Upper lobe of left lung (tissue), 6 donors: ENCODE measurements at regions not wholly inside any gene's neighbourhood (a gene's known extent, or its start where the extent isn't known, plus 50 kb on each side); places are given as distances from the start of the nearest gene placed in this dataset.

Source experiments
- ATAC-seq, 2 donors: fragments of 200-7000 bp; cut with Tn5 transposase; one replicate each; pipeline ENCODE4 v1.9.1; 2022; ENCODE audit warnings: mild to moderate bottlenecking in 2 of 2, moderate library complexity in 2 of 2; ENCODE audit not compliant: low FRiP score in 2 of 2
- DNase-seq, 2 donors: peaks; one replicate each; pipeline ENCODE4 v3.0.0-alpha.2; 2019 to 2020
- H3K27ac ChIP-seq, 4 donors: fragments of 200-600 bp; sonication (generic); one replicate each; pipeline ENCODE4 v1.5.1; 2016 to 2019
- H3K27me3 ChIP-seq, 4 donors: fragments of 200-600 bp; sonication (generic); one replicate each; pipeline ENCODE4 v1.5.1; 2017 to 2019
- H3K36me3 ChIP-seq, 4 donors: fragments of 200-600 bp; sonication (generic); one replicate each; pipeline ENCODE4 v1.5.1; 2016 to 2019
- H3K4me1 ChIP-seq, 4 donors: fragments of 200-600 bp; sonication (generic); one replicate each; pipeline ENCODE4 v1.5.1; 2018 to 2019
- H3K4me3 ChIP-seq, 4 donors: fragments of 200-600 bp; sonication (generic); one replicate each; pipeline ENCODE4 v1.5.1; 2017 to 2019; ENCODE audit warnings: mild to moderate bottlenecking in 2 of 4, moderate library complexity in 1 of 4
- H3K9me3 ChIP-seq, 4 donors: fragments of 200-600 bp; sonication (generic); one replicate each; pipeline ENCODE4 v1.5.1; 2018 to 2019
- CTCF ChIP-seq, 6 experiments: fragments of 450-650 bp in 4 of 6; fragments of 200-600 bp in 2 of 6; sonication (generic) in 2 of 6; IDR thresholded peaks; one replicate each; pipeline ENCODE4 v1.5.1; 2016 to 2019; ENCODE audit warnings: antibody characterized with exemption in 6 of 6
- EP300 ChIP-seq, 4 donors: sonication (generic); formaldehyde crosslinking; IDR thresholded peaks; one replicate each; pipeline ENCODE4 v1.5.1; 2017; ENCODE audit warnings: antibody characterized with exemption in 4 of 4, control low read depth in 2 of 4
- POLR2A ChIP-seq, 4 donors: fragments of 450-650 bp; IDR thresholded peaks; one replicate each; pipeline ENCODE4 v1.5.1; 2016 to 2017; ENCODE audit warnings: antibody characterized with exemption in 4 of 4, mild to moderate bottlenecking in 2 of 4
- POLR2AphosphoS5 ChIP-seq, 2 donors: sonication (generic); formaldehyde crosslinking; IDR thresholded peaks; one replicate each; pipeline ENCODE4 v1.5.1; 2017; ENCODE audit warnings: antibody characterized with exemption in 2 of 2
- WGBS, 2 donors: methylation state at CpG; one replicate each; pipeline ENCODE4 v1.1.5; 2017 to 2018; 5-methylcytosine and 5-hydroxymethylcytosine counted together
- donor health status: DM: no; HTN: no; CAD: no; lungs with moderate emphysema.
- donor health status: DM: no; HTN: yes; CAD: no; lungs with severe emphysema.

GRCh38 chr2:215764441-215765048, 248.8 kb downstream of the MREG start:
- H3K4me1 ChIP-seq, result no peaks in the 10 kb centered on the region
- H3K4me3 ChIP-seq, result no peak overlapping the region
- ATAC-seq (peak; percentile 20 to 85), DNase-seq (peak in 1 of 2 donors; percentile 39)
- no peak overlapping the region for H3K27ac ChIP-seq
- H3K9me3 ChIP-seq, result peaks cover 0 to 5% (median 0%) of the 10 kb centered on the region in 4 donors
- no peaks in the 10 kb centered on the region for H3K36me3 ChIP-seq
- 86 to 87% methylated on average over 1 of the region's 1 CpG for WGBS, 2 donors
- H3K27me3 ChIP-seq, result no peaks in the 10 kb centered on the region
- TF ChIP-seq CTCF (IDR thresholded peaks at IDR 0.05) (no peak), EP300 (IDR thresholded peaks at IDR 0.05) (peak in 1 of 4 donors; percentile 2), POLR2AphosphoS5 (IDR thresholded peaks at IDR 0.05) (no peak)

DNA sequence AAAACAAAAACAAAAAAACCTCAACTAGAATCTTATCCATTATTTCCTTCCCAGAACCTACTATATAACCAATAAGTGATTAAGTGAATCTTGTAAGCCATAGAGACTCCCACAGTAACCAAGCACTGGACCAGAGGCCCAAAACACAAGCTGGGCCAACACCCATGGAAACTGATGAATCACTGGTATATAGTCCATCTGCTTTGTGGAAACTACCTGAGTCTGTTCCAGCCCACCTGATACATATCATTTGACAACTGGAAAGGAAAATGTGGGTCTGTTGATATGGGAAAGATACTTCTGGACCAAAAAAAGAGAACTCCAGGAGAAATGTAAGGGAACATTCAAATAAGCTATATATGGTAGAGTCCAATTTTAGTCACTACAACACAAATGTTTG, 252.8 kb downstream of the MREG start:
- no peaks in the 10 kb centered on the region for H3K27me3 ChIP-seq
- H3K4me1 ChIP-seq, result no peaks in the 10 kb centered on the region
- no peak overlapping the region for H3K4me3 ChIP-seq
- DNase-seq (no peak), ATAC-seq (no peak)
- TF ChIP-seq POLR2A (IDR thresholded peaks at IDR 0.05), result no peak
- no peak for TF ChIP-seq CTCF (IDR thresholded peaks at IDR 0.05)
- TF ChIP-seq POLR2AphosphoS5 (IDR thresholded peaks at IDR 0.05), result no peak
- no peak for TF ChIP-seq EP300 (IDR thresholded peaks at IDR 0.05)
- no peaks in the 10 kb centered on the region for H3K36me3 ChIP-seq
- H3K9me3 ChIP-seq, result no peaks in the 10 kb centered on the region
- H3K27ac ChIP-seq, result no peak overlapping the region

DNA sequence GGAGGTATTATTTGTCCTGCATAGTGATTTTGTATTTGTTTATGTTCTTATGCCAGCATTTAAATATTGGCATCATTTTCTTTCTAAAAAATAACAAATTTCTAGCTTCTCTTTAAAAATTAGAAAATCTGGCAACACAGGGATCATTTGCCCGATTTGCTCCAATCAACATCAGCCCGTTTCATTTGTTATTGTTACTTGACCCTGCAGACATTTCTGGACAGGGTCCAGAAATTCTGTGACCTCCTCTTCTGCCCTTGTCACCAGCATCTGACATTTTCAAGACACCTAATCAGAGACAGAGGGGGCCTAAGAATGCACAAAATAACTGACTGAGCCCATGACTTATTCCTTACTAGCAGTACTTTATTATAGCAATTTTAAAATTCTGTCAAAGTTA, 253.3 kb downstream of the MREG start:
- H3K4me3 ChIP-seq, result no peak overlapping the region
- H3K4me1 ChIP-seq, result no peaks in the 10 kb centered on the region
- no peak for DNase-seq
- no peak for ATAC-seq
- no peak for TF ChIP-seq CTCF (IDR thresholded peaks at IDR 0.05)
- no peak for TF ChIP-seq EP300 (IDR thresholded peaks at IDR 0.05)
- H3K27me3 ChIP-seq, result no peaks in the 10 kb centered on the region
- H3K36me3 ChIP-seq, result no peaks in the 10 kb centered on the region
- WGBS, 2 donors, result 42 to 52% methylated on average over 2 of the region's 2 CpGs
- no peaks in the 10 kb centered on the region for H3K9me3 ChIP-seq
- H3K27ac ChIP-seq, result no peak overlapping the region

GRCh38 chr2:215758691-215759090, 254.7 kb downstream of the MREG start:
- no peak for ATAC-seq
- WGBS, 2 donors, result 77 to 82% methylated on average over 4 of the region's 4 CpGs
- H3K27ac ChIP-seq, result no peak overlapping the region
- no peaks in the 10 kb centered on the region for H3K27me3 ChIP-seq
- DNase-seq, result no peak
- no peak for TF ChIP-seq EP300 (IDR thresholded peaks at IDR 0.05)
- no peak for TF ChIP-seq POLR2A (IDR thresholded peaks at IDR 0.05)
- TF ChIP-seq CTCF (IDR thresholded peaks at IDR 0.05), result no peak
- TF ChIP-seq POLR2AphosphoS5 (IDR thresholded peaks at IDR 0.05), result no peak
- H3K9me3 ChIP-seq, result no peaks in the 10 kb centered on the region
- H3K4me1 ChIP-seq, result no peaks in the 10 kb centered on the region
- H3K36me3 ChIP-seq, result no peaks in the 10 kb centered on the region
- no peak overlapping the region for H3K4me3 ChIP-seq

DNA sequence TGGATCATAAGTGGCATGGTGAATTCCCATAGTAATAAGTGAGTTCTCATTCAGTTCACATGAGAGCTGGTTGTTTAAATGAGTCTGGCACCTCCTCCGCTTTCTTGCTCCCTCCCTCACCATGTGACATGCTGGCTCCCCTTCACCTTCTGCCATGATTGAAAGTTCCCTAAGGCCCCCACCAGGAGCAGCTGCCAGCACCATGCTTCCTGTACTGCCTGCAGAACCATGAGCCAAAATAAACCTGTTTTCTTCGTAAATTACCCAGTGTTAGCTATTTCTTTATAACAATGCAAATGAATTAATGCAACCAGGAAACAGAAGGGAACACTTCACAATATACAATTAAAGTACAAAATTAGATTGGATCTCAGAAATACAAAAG, 257.0 kb downstream of the MREG start:
- WGBS, 2 donors, result 77 to 88% methylated on average over 2 of the region's 2 CpGs
- no peaks in the 10 kb centered on the region for H3K27me3 ChIP-seq
- H3K4me1 ChIP-seq, result no peaks in the 10 kb centered on the region
- H3K36me3 ChIP-seq, result no peaks in the 10 kb centered on the region
- H3K4me3 ChIP-seq, result no peak overlapping the region
- no peak for DNase-seq
- no peaks in the 10 kb centered on the region for H3K9me3 ChIP-seq
- ATAC-seq, result no peak
- peak overlapping the region in 1 of 4 donors; percentile 7 for H3K27ac ChIP-seq
- TF ChIP-seq CTCF (IDR thresholded peaks at IDR 0.05), result no peak
